PFSK-1 (cell line): ENCODE measurements at regions not wholly inside any gene's neighbourhood (a gene's known extent, or its start where the extent isn't known, plus 50 kb on each side); places are given as distances from the start of the nearest gene placed in this dataset.

Source experiments
- FOXP2 ChIP-seq: optimal IDR thresholded peaks from 2 replicates; pipeline ENCODE3; 2011; ENCODE audit warnings: borderline replicate concordance, control low read depth, inconsistent platforms; ENCODE audit not compliant: insufficient read depth; ENCODE audit errors: extremely low read length, extremely low read depth
- POLR2AphosphoS5 ChIP-seq: IDR thresholded peaks from 2 replicates; pipeline ENCODE4 v1.6.1; 2012; ENCODE audit warnings: low read depth, mild to moderate bottlenecking, control low read depth, low read length, moderate library complexity
- REST ChIP-seq, 2 experiments: IDR thresholded peaks; 2 replicates each; pipeline versions ENCODE4 v1.6.1 to v1.8.0; 2011 to 2012; ENCODE audit warnings: low read depth in 2 of 2, low read length in 2 of 2, control low read depth in 1 of 2, inconsistent platforms in 1 of 2, mild to moderate bottlenecking in 1 of 2, moderate library complexity in 1 of 2; ENCODE audit not compliant: insufficient read depth in 1 of 2
- SIN3A ChIP-seq: IDR thresholded peaks from 2 replicates; pipeline ENCODE4 v1.6.1; 2012; ENCODE audit warnings: mild to moderate bottlenecking, low read length, moderate library complexity, borderline replicate concordance; ENCODE audit not compliant: insufficient read depth
- TAF1 ChIP-seq: IDR thresholded peaks from 2 replicates; pipeline ENCODE4 v1.6.1; 2012; ENCODE audit warnings: low read length, control low read depth, borderline replicate concordance; ENCODE audit not compliant: insufficient read depth

GRCh38 chr4:147336252-147336651 lies 144.6 kb upstream of the EDNRA start:
- TF ChIP-seq TAF1 (no peak; the same call in 1 of the 2 replicates), FOXP2 (no peak), POLR2AphosphoS5 (peak; percentile 39; the same call in 1 of the 2 replicates), REST (IDR thresholded peaks at IDR 0.05; ENCODE audit: insufficient read depth in 1 of 2, low read depth in 2 of 2, low read length in 2 of 2) (no peak), SIN3A (0 out of 2 replicates have a peak, but pooled peaks have one; percentile 24)
